KMS-11 (cell line): ENCODE measurements at regions not wholly inside any gene's neighbourhood (a gene's known extent, or its start where the extent isn't known, plus 50 kb on each side); places are given as distances from the start of the nearest gene placed in this dataset.

ENCODE experiments used
- H2AFZ ChIP-seq: fragments of 200-600 bp; sonication (generic); 2 replicates; pipeline ENCODE4 v1.6.1; 2016; ENCODE audit warnings: antibody characterized with exemption, mixed run types, low read depth
- H3K27ac ChIP-seq: fragments of 200-600 bp; sonication (generic); 2 replicates; pipeline ENCODE4 v1.6.1; 2016; ENCODE audit warnings: mild to moderate bottlenecking, mixed run types
- H3K27me3 ChIP-seq: fragments of 200-600 bp; sonication (generic); 2 replicates; pipeline ENCODE4 v1.6.1; 2017; ENCODE audit warnings: mild to moderate bottlenecking, low read depth, mixed run types, moderate library complexity; ENCODE audit not compliant: insufficient read depth
- H3K36me3 ChIP-seq: fragments of 200-600 bp; sonication (generic); 2 replicates; pipeline ENCODE4 v1.6.1; 2017; ENCODE audit warnings: mild to moderate bottlenecking, mixed run types; ENCODE audit not compliant: insufficient read depth
- H3K4me1 ChIP-seq: fragments of 200-600 bp; sonication (generic); 2 replicates; pipeline ENCODE4 v1.6.1; 2016; ENCODE audit warnings: mild to moderate bottlenecking, low read depth, mixed run types; ENCODE audit not compliant: poor library complexity, severe bottlenecking
- H3K4me2 ChIP-seq: fragments of 200-600 bp; sonication (generic); 2 replicates; pipeline ENCODE4 v1.7.0; 2016; ENCODE audit warnings: mild to moderate bottlenecking, mixed run types
- H3K4me3 ChIP-seq: fragments of 200-600 bp; sonication (generic); IDR thresholded peaks from 2 replicates; pipeline ENCODE4 v1.6.1; 2017; ENCODE audit warnings: low read depth, low read length, mixed read lengths; ENCODE audit not compliant: insufficient read depth
- H3K79me2 ChIP-seq: fragments of 200-600 bp; sonication (generic); 2 replicates; pipeline ENCODE4 v1.6.1; 2016; ENCODE audit warnings: low read depth, mixed run types; ENCODE audit not compliant: insufficient read depth
- H3K9ac ChIP-seq: fragments of 200-600 bp; sonication (generic); 2 replicates; pipeline ENCODE4 v1.6.1; 2016; ENCODE audit warnings: mild to moderate bottlenecking, mixed run types
- H4K20me1 ChIP-seq: fragments of 200-600 bp; sonication (generic); 2 replicates; pipeline ENCODE4 v1.6.1; 2016; ENCODE audit warnings: mild to moderate bottlenecking, mixed run types; ENCODE audit not compliant: insufficient read depth
- TF ChIP-seq, protein P1 (sequence below): fragments of 200-600 bp; sonication (generic); conservative IDR thresholded peaks from 2 replicates; pipeline ENCODE4 v1.6.1; 2017; ENCODE audit warnings: low read depth, mild to moderate bottlenecking, antibody characterized with exemption, low read length, moderate library complexity, mixed read lengths

DNA sequence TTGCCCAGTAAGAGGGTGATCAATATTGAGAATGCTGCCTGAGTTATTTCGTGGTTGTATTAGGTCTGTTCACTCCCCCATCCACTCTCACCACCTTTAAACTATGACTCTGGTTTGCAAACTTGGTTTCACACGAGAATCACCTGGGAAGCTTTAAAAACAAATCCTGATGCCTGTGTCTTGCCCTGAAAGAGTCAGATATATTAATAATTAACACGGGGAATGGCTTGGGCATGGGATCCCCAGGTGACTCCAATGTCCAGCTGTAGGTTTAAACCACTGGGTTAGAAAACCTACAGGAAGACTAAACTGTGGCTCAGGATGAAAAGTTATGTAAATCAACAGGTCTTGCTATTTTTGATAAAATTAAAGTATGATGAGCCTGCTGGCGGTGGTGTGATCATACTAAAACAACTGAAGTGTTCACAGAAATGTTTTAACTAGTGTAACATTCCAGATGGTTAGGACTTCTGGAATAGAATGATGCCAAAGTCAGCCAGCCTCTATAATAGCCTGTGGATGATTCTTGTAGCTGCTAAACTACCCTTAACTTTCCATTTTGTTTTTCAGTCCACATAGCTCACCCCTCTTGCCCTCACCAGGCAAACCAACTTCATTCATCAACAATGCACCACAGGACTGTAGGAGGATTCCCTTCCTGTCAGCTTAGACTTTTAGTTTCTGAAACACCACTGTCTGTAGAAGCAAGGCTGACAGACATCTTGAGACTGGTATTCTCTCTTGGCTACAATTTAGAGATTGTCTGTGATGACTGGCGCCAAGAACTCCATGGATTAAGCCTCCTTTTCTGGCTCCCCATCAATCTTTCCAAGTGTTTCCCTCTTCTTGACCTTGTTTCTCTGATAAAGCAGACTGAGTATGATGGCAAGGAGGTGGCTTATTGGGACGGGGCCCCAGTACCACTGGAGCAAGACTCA, 119.1 kb upstream of the ADAMTS9 start:
- Histone ChIP-seq H3K27me3 (no peaks in the 10 kb centered on the region), H3K9ac (no peak overlapping the region), H3K4me3 (no peak overlapping the region), H3K79me2 (no peaks in the 10 kb centered on the region), H3K27ac (no peak overlapping the region), H3K36me3 (no peaks in the 10 kb centered on the region), H2AFZ (no peak overlapping the region), H4K20me1 (no peaks in the 10 kb centered on the region), H3K4me2 (no peak overlapping the region), H3K4me1 (no peaks in the 10 kb centered on the region)
- TF ChIP-seq, protein P1, sequence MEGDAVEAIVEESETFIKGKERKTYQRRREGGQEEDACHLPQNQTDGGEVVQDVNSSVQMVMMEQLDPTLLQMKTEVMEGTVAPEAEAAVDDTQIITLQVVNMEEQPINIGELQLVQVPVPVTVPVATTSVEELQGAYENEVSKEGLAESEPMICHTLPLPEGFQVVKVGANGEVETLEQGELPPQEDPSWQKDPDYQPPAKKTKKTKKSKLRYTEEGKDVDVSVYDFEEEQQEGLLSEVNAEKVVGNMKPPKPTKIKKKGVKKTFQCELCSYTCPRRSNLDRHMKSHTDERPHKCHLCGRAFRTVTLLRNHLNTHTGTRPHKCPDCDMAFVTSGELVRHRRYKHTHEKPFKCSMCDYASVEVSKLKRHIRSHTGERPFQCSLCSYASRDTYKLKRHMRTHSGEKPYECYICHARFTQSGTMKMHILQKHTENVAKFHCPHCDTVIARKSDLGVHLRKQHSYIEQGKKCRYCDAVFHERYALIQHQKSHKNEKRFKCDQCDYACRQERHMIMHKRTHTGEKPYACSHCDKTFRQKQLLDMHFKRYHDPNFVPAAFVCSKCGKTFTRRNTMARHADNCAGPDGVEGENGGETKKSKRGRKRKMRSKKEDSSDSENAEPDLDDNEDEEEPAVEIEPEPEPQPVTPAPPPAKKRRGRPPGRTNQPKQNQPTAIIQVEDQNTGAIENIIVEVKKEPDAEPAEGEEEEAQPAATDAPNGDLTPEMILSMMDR: no peak

DNA sequence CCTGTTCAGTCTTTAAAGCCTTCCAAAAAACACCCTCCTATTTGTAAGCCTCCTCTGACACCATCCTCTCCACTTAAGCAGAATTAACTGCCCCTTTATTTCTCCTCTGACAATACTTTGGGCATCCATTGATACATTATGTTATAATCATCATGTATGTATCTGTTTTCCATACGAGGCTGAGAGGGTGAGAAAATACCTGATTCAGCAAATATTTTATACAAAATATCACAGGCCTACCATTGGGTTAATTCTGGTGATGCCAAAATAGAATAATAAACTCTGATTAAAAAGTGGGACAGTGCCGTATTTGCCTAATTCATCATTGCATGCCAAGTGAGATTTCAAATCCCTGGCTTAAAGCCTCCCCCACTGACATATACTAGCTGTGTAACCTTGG, 118.2 kb upstream of the ADAMTS9 start:
- Histone ChIP-seq H3K27ac (no peak overlapping the region), H3K4me2 (no peak overlapping the region), H3K9ac (no peak overlapping the region), H3K79me2 (no peaks in the 10 kb centered on the region), H3K4me3 (no peak overlapping the region), H3K36me3 (no peaks in the 10 kb centered on the region), H4K20me1 (no peaks in the 10 kb centered on the region), H2AFZ (no peak overlapping the region), H3K27me3 (no peaks in the 10 kb centered on the region), H3K4me1 (no peaks in the 10 kb centered on the region)
- TF ChIP-seq, protein P1: no peak

DNA sequence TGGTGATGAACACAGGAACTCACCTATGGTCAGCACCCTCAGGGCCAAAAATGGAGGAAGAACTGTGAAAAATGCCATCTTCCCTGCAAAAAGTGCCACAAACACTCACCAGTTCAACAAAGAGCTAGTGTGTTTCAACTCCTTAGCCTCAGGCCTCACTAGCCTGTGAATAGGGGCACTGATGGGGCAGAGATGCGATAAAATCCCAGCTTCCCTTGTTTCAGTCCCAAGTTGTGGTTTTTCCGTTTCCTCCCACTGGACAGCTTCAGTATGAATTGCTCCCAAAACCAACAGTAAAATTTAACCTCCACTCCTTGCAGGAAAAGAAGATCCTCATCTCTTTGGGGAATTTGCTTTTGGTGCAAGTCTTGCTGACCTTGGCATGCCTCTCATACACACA, 117.4 kb upstream of the ADAMTS9 start:
- Histone ChIP-seq H3K36me3 (no peaks in the 10 kb centered on the region), H3K79me2 (no peaks in the 10 kb centered on the region), H2AFZ (no peak overlapping the region), H3K4me3 (no peak overlapping the region), H4K20me1 (no peaks in the 10 kb centered on the region), H3K4me2 (no peak overlapping the region), H3K27ac (no peak overlapping the region), H3K9ac (no peak overlapping the region), H3K27me3 (no peaks in the 10 kb centered on the region), H3K4me1 (no peaks in the 10 kb centered on the region)
- TF ChIP-seq, protein P1: no peak

DNA sequence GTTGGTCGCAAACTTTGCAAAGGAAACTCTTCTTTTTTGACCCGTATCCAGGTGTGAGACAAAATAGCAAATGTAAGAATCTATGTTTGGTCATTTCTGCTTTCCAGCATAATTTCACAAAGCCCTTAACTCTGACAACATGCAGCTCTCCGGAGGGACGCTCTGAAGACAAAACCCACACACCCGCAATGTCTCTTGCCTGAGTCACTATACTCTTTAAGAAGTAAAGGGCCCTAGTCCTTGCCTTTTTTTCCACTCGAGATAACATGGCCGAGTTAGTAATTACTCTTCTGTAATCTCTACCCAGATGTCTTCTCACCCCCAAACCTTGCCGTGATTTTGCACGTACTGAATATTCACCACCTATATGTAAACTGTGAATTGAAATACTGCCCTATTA, 115.7 kb upstream of the ADAMTS9 start:
- H4K20me1 ChIP-seq: no peaks in the 10 kb centered on the region
- H3K79me2 ChIP-seq: no peaks in the 10 kb centered on the region
- no peak overlapping the region for H3K4me2 ChIP-seq
- no peak overlapping the region for H3K27ac ChIP-seq
- no peaks in the 10 kb centered on the region for H3K4me1 ChIP-seq
- H3K4me3 ChIP-seq: no peak overlapping the region
- TF ChIP-seq, protein P1: no peak
- no peak overlapping the region for H3K9ac ChIP-seq
- no peaks in the 10 kb centered on the region for H3K36me3 ChIP-seq
- H3K27me3 ChIP-seq: no peaks in the 10 kb centered on the region
- H2AFZ ChIP-seq: no peak overlapping the region
